GM12878 (cell line): ENCODE measurements at regions not wholly inside any gene's neighbourhood (a gene's known extent, or its start where the extent isn't known, plus 50 kb on each side); places are given as distances from the start of the nearest gene placed in this dataset.

Experiments used
- ATAC-seq: fragments of 200-7000 bp; cut with Tn5 transposase; 3 replicates; pipeline ENCODE4 v1.9.1; 2020; ENCODE audit warnings: mild to moderate bottlenecking, moderate library complexity
- BruUV-seq: library from RNA; stranded (reverse); fragments of 400-500 nt; replicated peaks from 2 replicates; lab custom pipeline; 2021; lab: Mats Ljungman, UMichigan
- CTCF ChIA-PET: fragments of 300-600 bp; sonication (Branson Sonifier 250); formaldehyde crosslinking; extraction: SDS; loops from one replicate; lab custom pipeline; 2021; ENCODE audit warnings: inconsistent platforms; lab: Yijun Ruan, JAX
- POLR2A ChIA-PET: fragments of 350-600 bp; formaldehyde crosslinking; extraction: SDS; loops from one replicate; lab custom pipeline; 2021; ENCODE audit warnings: inconsistent platforms; lab: Charles Lee
- RAD21 ChIA-PET: fragments of 300-600 bp; sonication (Branson Sonifier 250); formaldehyde crosslinking; loops from one replicate; lab custom pipeline; 2023; ENCODE audit warnings: antibody characterized with exemption; ENCODE audit not compliant: unreplicated experiment; lab: Charles Lee
- SMC1A ChIA-PET: fragments of 300-600 bp; sonication (Branson Sonifier 250); formaldehyde crosslinking; loops from one replicate; lab custom pipeline; 2023; ENCODE audit not compliant: unreplicated experiment, uncharacterized antibody; lab: Charles Lee
- DNase-seq: peaks from one replicate; pipeline ENCODE4 v3.0.0-alpha.2; 2011; ENCODE audit warnings: low read depth, low spot score
- FAIRE-seq: peaks from 3 replicates; lab custom pipeline; 2011; peaks lifted over from hg19 to GRCh38; lab: Jason Lieb, UNC
- H2AFZ ChIP-seq: 2 replicates; pipeline ENCODE4 v1.6.0; 2011; ENCODE audit warnings: low read depth, low read length, control low read depth; ENCODE audit not compliant: control insufficient read depth
- H3K27ac ChIP-seq: 2 replicates; pipeline ENCODE4 v1.5.1; 2011; ENCODE audit warnings: control low read depth; ENCODE audit not compliant: control insufficient read depth, insufficient read depth
- H3K27me3 ChIP-seq, 2 experiments: replicated peaks in 1 of 2; 2 replicates each; pipeline versions ENCODE4 v1.6.0 to v1.6.1; 2011; ENCODE audit warnings: low read length in 1 of 2; ENCODE audit not compliant: control insufficient read depth in 2 of 2, insufficient read depth in 2 of 2
- H3K36me3 ChIP-seq, 2 experiments: 2 replicates each; pipeline ENCODE4 v1.5.1; 2011; ENCODE audit warnings: low read length in 1 of 2; ENCODE audit not compliant: control insufficient read depth in 2 of 2, insufficient read depth in 2 of 2
- H3K4me1 ChIP-seq: 2 replicates; pipeline ENCODE4 v1.6.1; 2011; ENCODE audit warnings: mild to moderate bottlenecking, low read length, moderate library complexity, mixed read lengths; ENCODE audit not compliant: control insufficient read depth, insufficient read depth
- H3K4me2 ChIP-seq: 2 replicates; pipeline ENCODE4 v1.6.0; 2011; ENCODE audit warnings: control low read depth; ENCODE audit not compliant: control insufficient read depth, insufficient read depth
- H3K4me3 ChIP-seq: fragments of 200-600 bp; sonication (generic); 2 replicates; pipeline ENCODE4 v1.5.1; 2016
- H3K79me2 ChIP-seq: 2 replicates; pipeline ENCODE4 v1.6.0; 2011; ENCODE audit warnings: low read length; ENCODE audit not compliant: control insufficient read depth, insufficient read depth
- H3K9ac ChIP-seq: 2 replicates; pipeline ENCODE4 v1.8.0; 2011; ENCODE audit warnings: low read length, control low read depth, mixed read lengths; ENCODE audit not compliant: control insufficient read depth, insufficient read depth
- H3K9me3 ChIP-seq: replicated peaks from 3 replicates; pipeline ENCODE4 v1.5.1; 2011; ENCODE audit warnings: mild to moderate bottlenecking, low read length; ENCODE audit not compliant: control insufficient read depth, insufficient read depth
- H4K20me1 ChIP-seq: 2 replicates; pipeline ENCODE4 v1.6.0; 2011; ENCODE audit not compliant: control insufficient read depth, insufficient read depth
- CHD2 ChIP-seq: IDR thresholded peaks from 2 replicates; pipeline ENCODE4 v1.6.1; 2011; ENCODE audit warnings: low read depth, low read length, improper control_type of control experiment, borderline replicate concordance
- CREM ChIP-seq: IDR thresholded peaks from 2 replicates; pipeline ENCODE4 v1.6.1; 2014; ENCODE audit warnings: antibody characterized with exemption, low read depth
- GABPA ChIP-seq: IDR thresholded peaks from 2 replicates; pipeline ENCODE4 v1.6.1; 2014; ENCODE audit warnings: antibody characterized with exemption, low read depth, mild to moderate bottlenecking, inconsistent platforms
- GATAD2B ChIP-seq: fragments of 450-650 bp; conservative IDR thresholded peaks from 2 replicates; pipeline ENCODE4 v1.6.1; 2017; ENCODE audit warnings: low read depth, mild to moderate bottlenecking, moderate library complexity
- JUNB ChIP-seq: IDR thresholded peaks from 2 replicates; pipeline ENCODE4 v1.6.1; 2016; ENCODE audit warnings: antibody characterized with exemption, mild to moderate bottlenecking
- KLF5 ChIP-seq: fragments of 450-650 bp; IDR thresholded peaks from 2 replicates; pipeline ENCODE4 v1.6.1; 2014; ENCODE audit warnings: mild to moderate bottlenecking; ENCODE audit not compliant: partially characterized antibody
- MTA2 ChIP-seq: fragments of 450-650 bp; IDR thresholded peaks from 2 replicates; pipeline ENCODE4 v1.6.1; 2016; ENCODE audit warnings: low read depth, mild to moderate bottlenecking, moderate library complexity
- MTA3 ChIP-seq: IDR thresholded peaks from 2 replicates; pipeline ENCODE4 v1.6.1; 2012; ENCODE audit warnings: low read length, inconsistent platforms, borderline replicate concordance
- MYC ChIP-seq: IDR thresholded peaks from 2 replicates; pipeline ENCODE4 v1.6.1; 2011; ENCODE audit warnings: mild to moderate bottlenecking, low read length, moderate library complexity, inconsistent platforms; ENCODE audit not compliant: insufficient read depth, insufficient replicate concordance, insufficient read length, severe bottlenecking
- NFIC ChIP-seq: IDR thresholded peaks from 2 replicates; pipeline ENCODE4 v1.6.1; 2012; ENCODE audit warnings: low read depth, mild to moderate bottlenecking, inconsistent platforms, low read length, moderate library complexity
- POLR2AphosphoS2 ChIP-seq: IDR thresholded peaks from 2 replicates; pipeline ENCODE4 v1.6.1; 2011; ENCODE audit warnings: low read depth, mild to moderate bottlenecking, low read length, improper control_type of control experiment, moderate library complexity
- RB1 ChIP-seq: fragments of 450-650 bp; formaldehyde crosslinking; IDR thresholded peaks from 2 replicates; pipeline ENCODE4 v1.6.1; 2017; ENCODE audit warnings: mild to moderate bottlenecking, borderline replicate concordance
- RCOR1 ChIP-seq: conservative IDR thresholded peaks from 2 replicates; pipeline ENCODE4 v1.6.1; 2012; ENCODE audit warnings: low read depth, low read length, improper control_type of control experiment
- SUZ12 ChIP-seq: fragments of 200-600 bp; sonication (generic); IDR thresholded peaks from one replicate; pipeline ENCODE4 v1.6.1; 2018; ENCODE audit warnings: antibody characterized with exemption, mild to moderate bottlenecking; ENCODE audit not compliant: unreplicated experiment
- ZBTB4 ChIP-seq: fragments of 450-650 bp; formaldehyde crosslinking; IDR thresholded peaks from 2 replicates; pipeline ENCODE4 v1.4.0; 2022; ENCODE audit warnings: mild to moderate bottlenecking, moderate library complexity
- ZZZ3 ChIP-seq: IDR thresholded peaks from 2 replicates; pipeline ENCODE4 v1.6.1; 2011; ENCODE audit warnings: low read depth; ENCODE audit not compliant: control insufficient read depth, insufficient read length
- WGBS: methylation state at CpG from one replicate; pipeline ENCODE4 v1.1.6; 2016; ENCODE audit warnings: low lambda C conversion rate; ENCODE audit not compliant: insufficient replicate concordance, insufficient coverage; ENCODE audit errors: missing lambda C conversion rate; 5-methylcytosine and 5-hydroxymethylcytosine counted together
- in situ Hi-C: fragments of 300-500 bp; cut with MboI; formaldehyde crosslinking; loops from 9 replicates; pipeline ENCODE4 v1.14.3; 2018; ENCODE audit warnings: mixed read lengths
- intact Hi-C: fragments of 100-400 bp; cut with micrococcal nuclease; formaldehyde crosslinking; loops from one replicate; pipeline ENCODE4 v1.14.2; 2022; ENCODE audit not compliant: unreplicated experiment
- TF ChIP-seq, protein P1 (sequence below): fragments of 450-650 bp; IDR thresholded peaks from 2 replicates; pipeline ENCODE4 v1.6.1; 2017; ENCODE audit warnings: borderline replicate concordance
- TF ChIP-seq, protein P2 (sequence below): fragments of 450-650 bp; IDR thresholded peaks from 2 replicates; pipeline ENCODE4 v1.6.1; 2017; ENCODE audit warnings: low read depth, mild to moderate bottlenecking, moderate library complexity

- TF ChIP-seq, protein P1, sequence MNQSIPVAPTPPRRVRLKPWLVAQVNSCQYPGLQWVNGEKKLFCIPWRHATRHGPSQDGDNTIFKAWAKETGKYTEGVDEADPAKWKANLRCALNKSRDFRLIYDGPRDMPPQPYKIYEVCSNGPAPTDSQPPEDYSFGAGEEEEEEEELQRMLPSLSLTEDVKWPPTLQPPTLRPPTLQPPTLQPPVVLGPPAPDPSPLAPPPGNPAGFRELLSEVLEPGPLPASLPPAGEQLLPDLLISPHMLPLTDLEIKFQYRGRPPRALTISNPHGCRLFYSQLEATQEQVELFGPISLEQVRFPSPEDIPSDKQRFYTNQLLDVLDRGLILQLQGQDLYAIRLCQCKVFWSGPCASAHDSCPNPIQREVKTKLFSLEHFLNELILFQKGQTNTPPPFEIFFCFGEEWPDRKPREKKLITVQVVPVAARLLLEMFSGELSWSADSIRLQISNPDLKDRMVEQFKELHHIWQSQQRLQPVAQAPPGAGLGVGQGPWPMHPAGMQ, result no peak
- TF ChIP-seq JUNB (no peak), MTA3 (no peak), RCOR1 (no peak)
Observed at GRCh38 chr1:68805097-68805641, 308.3 kb upstream of the DEPDC1 start (continued).

DNA sequence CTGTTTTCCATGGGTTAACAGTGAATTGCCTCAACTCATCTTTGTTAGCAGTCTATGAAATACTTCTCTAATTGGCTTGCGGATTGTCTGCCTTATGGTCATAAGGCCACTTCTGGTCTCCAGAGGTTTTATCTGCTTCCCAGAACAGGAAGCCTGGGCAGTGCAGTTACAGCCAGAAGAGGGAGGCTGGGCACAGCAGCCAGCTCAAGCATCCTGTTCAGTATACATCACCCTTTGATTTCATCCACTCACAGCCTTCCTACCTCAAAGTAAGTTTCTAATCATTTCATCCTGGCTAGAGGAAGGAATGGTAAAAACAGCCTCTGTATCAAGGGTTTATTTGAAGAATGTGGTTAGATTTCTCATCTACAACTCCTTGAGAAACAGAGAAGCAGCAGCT, 311.5 kb upstream of the DEPDC1 start:
- CTCF ChIA-PET, result no interaction called here
- in situ Hi-C loops, result no loop called here
- H3K4me2 ChIP-seq, result no peak overlapping the region
- intact Hi-C loops, result no loop called here
- H4K20me1 ChIP-seq, result no peaks in the 10 kb centered on the region
- H3K27ac ChIP-seq, result no peak overlapping the region
- H3K36me3 ChIP-seq, result no peaks in the 10 kb centered on the region
- H3K4me3 ChIP-seq, result no peak overlapping the region
- DNase-seq (no peak), ATAC-seq (no peak), FAIRE-seq (no peak)
- H3K9ac ChIP-seq, result no peak overlapping the region
- no TSS peak for BruUV-seq
- H3K79me2 ChIP-seq, result no peaks in the 10 kb centered on the region
- no peak overlapping the region for H2AFZ ChIP-seq
- H3K4me1 ChIP-seq, result no peaks in the 10 kb centered on the region
- RAD21 ChIA-PET, result no interaction called here
- 0% methylated on average over 1 of the region's 1 CpG for WGBS
- SMC1A ChIA-PET, result no interaction called here
- POLR2A ChIA-PET, result no interaction called here
- no peaks in the 10 kb centered on the region for H3K9me3 ChIP-seq
- no peaks in the 10 kb centered on the region for H3K27me3 ChIP-seq
- TF ChIP-seq ZBTB4 (CRISPR knock-in tag) (no peak), RB1 (no peak), SUZ12 (no peak), GABPA (no peak), KLF5 (no peak), NFIC (no peak), POLR2AphosphoS2 (no peak), ZZZ3 (no peak), MYC (no peak), CREM (no peak), MTA2 (no peak), CHD2 (no peak), GATAD2B (no peak)
- TF ChIP-seq, protein P2, sequence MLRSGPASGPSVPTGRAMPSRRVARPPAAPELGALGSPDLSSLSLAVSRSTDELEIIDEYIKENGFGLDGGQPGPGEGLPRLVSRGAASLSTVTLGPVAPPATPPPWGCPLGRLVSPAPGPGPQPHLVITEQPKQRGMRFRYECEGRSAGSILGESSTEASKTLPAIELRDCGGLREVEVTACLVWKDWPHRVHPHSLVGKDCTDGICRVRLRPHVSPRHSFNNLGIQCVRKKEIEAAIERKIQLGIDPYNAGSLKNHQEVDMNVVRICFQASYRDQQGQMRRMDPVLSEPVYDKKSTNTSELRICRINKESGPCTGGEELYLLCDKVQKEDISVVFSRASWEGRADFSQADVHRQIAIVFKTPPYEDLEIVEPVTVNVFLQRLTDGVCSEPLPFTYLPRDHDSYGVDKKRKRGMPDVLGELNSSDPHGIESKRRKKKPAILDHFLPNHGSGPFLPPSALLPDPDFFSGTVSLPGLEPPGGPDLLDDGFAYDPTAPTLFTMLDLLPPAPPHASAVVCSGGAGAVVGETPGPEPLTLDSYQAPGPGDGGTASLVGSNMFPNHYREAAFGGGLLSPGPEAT, result no peak
